Chondrocyte (in vitro differentiated cells): ENCODE measurements at regions not wholly inside any gene's neighbourhood (a gene's known extent, or its start where the extent isn't known, plus 50 kb on each side); places are given as distances from the start of the nearest gene placed in this dataset.

Experiments used
- DNase-seq: peaks from one replicate; pipeline ENCODE4 v3.0.0; 2021; ENCODE audit warnings: mixed read lengths, low spot score
- H3K27ac Mint-ChIP-seq: one replicate; pipeline ENCODE4 v1.8.0; 2021; ENCODE audit warnings: mild to moderate bottlenecking, moderate library complexity, mixed read lengths; ENCODE audit not compliant: unreplicated experiment
- H3K27me3 Mint-ChIP-seq: 2 replicates; pipeline ENCODE4 v1.8.0; 2021; ENCODE audit warnings: low read depth, mixed read lengths
- H3K36me3 Mint-ChIP-seq: 2 replicates; pipeline ENCODE4 v1.8.0; 2021; ENCODE audit warnings: low read depth, mixed read lengths
- H3K4me1 Mint-ChIP-seq: 2 replicates; pipeline ENCODE4 v1.8.0; 2021; ENCODE audit warnings: low read depth, mild to moderate bottlenecking, mixed read lengths
- H3K4me3 Mint-ChIP-seq: one replicate; pipeline ENCODE4 v1.8.0; 2021; ENCODE audit warnings: mild to moderate bottlenecking, moderate library complexity, mixed read lengths; ENCODE audit not compliant: unreplicated experiment
- H3K9me3 Mint-ChIP-seq: 2 replicates; pipeline ENCODE4 v1.8.0; 2021; ENCODE audit warnings: low read depth, mixed read lengths
- CTCF ChIP-seq: fragments of 200-600 bp; sonication (generic); IDR thresholded peaks from 2 replicates; pipeline ENCODE4 v1.5.0; 2021; ENCODE audit warnings: antibody characterized with exemption, mild to moderate bottlenecking, moderate library complexity

- peaks cover 30% of the 10 kb centered on the region for H3K9me3 Mint-ChIP-seq
- DNase-seq = no peak
- no peak overlapping the region for H3K4me3 Mint-ChIP-seq
- H3K27ac Mint-ChIP-seq = no peak overlapping the region
- TF ChIP-seq CTCF = no peak
- no peaks in the 10 kb centered on the region for H3K36me3 Mint-ChIP-seq
- H3K27me3 Mint-ChIP-seq = peaks cover 5% of the 10 kb centered on the region
- H3K4me1 Mint-ChIP-seq = no peaks in the 10 kb centered on the region
Observed at GRCh38 chr3:164890061-164890460, 188.2 kb downstream of the SI start.

- TF ChIP-seq CTCF = no peak
- Mint-ChIP-seq H3K9me3 (peaks cover 17% of the 10 kb centered on the region), H3K27ac (no peak overlapping the region)
Observed at GRCh38 chr3:164883171-164883570, 195.1 kb downstream of the SI start.

GRCh38 chr3:164879201-164879600, 199.1 kb downstream of the SI start:
- no peaks in the 10 kb centered on the region for H3K4me1 Mint-ChIP-seq
- H3K9me3 Mint-ChIP-seq = no peaks in the 10 kb centered on the region
- TF ChIP-seq CTCF = no peak
- H3K36me3 Mint-ChIP-seq = no peaks in the 10 kb centered on the region
- no peak for DNase-seq
- H3K4me3 Mint-ChIP-seq = no peak overlapping the region
- H3K27me3 Mint-ChIP-seq = peaks cover 11% of the 10 kb centered on the region
- no peak overlapping the region for H3K27ac Mint-ChIP-seq

More at GRCh38 chr3:164883171-164883570, 195.1 kb downstream of the SI start:
- H3K4me1 Mint-ChIP-seq = no peaks in the 10 kb centered on the region
- no peak overlapping the region for H3K4me3 Mint-ChIP-seq
- H3K27me3 Mint-ChIP-seq = peaks cover 11% of the 10 kb centered on the region
- H3K36me3 Mint-ChIP-seq = no peaks in the 10 kb centered on the region
- DNase-seq = no peak

GRCh38 chr3:164864454-164864853, 213.8 kb downstream of the SI start:
- H3K4me1 Mint-ChIP-seq = no peaks in the 10 kb centered on the region
- H3K4me3 Mint-ChIP-seq = no peak overlapping the region
- no peaks in the 10 kb centered on the region for H3K36me3 Mint-ChIP-seq
- peaks cover 5% of the 10 kb centered on the region for H3K9me3 Mint-ChIP-seq
- H3K27ac Mint-ChIP-seq = no peak overlapping the region
- DNase-seq = no peak
- no peak for TF ChIP-seq CTCF
- H3K27me3 Mint-ChIP-seq = no peaks in the 10 kb centered on the region

- DNase-seq = no peak
- Mint-ChIP-seq H3K36me3 (no peaks in the 10 kb centered on the region), H3K4me1 (no peaks in the 10 kb centered on the region), H3K4me3 (no peak overlapping the region), H3K27ac (no peak overlapping the region), H3K27me3 (no peaks in the 10 kb centered on the region), H3K9me3 (no peaks in the 10 kb centered on the region)
- no peak for TF ChIP-seq CTCF
Observed at GRCh38 chr3:164852866-164853265, 225.4 kb downstream of the SI start.
